GM21825 (cell line): ENCODE measurements at regions not wholly inside any gene's neighbourhood (a gene's known extent, or its start where the extent isn't known, plus 50 kb on each side); places are given as distances from the start of the nearest gene placed in this dataset.
"Not testable (repeated sequence)": the region's sequence is repeated elsewhere in the genome, so short reads cannot be mapped to it uniquely, and the experiment has no call there.

ENCODE experiments used
- ATAC-seq: cut with Tn5 transposase; IDR thresholded peaks from one replicate; pipeline ENCODE4 v1.9.1; 2021; ENCODE audit warnings: mild to moderate bottlenecking, moderate library complexity; ENCODE audit not compliant: unreplicated experiment

DNA sequence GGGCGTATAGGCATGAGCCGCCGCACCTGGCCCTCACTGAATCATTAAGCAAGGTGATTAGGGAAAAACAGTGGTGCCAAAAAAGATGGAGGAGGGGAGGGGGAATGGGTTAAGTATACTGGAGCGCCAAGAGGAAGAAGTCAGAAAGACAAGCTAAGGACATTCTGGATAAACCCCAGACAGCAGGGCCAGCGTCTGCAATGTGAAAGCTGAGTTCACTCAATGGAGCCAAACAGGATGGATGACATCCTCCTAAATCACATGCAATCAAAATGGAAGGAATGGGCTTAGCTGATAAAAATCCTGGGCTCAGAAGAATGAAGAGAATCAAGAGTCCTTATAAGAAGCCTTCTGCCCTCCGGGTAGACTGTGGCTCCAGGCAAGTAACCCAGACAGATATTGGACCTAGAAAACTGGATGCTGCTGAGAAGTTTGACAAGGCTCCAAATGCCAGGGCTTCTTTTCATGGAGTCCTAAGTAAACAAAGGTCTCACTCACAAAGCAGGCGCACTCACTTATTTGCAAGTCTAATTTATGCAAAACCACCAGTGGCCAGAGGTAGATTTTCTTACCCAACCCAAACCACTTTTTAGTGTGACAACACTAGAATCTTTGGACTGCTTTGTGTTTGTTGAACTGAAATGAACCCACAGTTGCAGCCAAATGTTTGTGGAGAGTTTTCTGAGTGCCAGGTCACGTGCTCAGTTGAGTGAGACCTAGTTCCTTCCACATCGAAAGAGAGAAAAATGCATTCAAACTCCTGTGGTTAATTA, 519.1 kb upstream of the AUTS2 start:
- ATAC-seq, result no peak

DNA sequence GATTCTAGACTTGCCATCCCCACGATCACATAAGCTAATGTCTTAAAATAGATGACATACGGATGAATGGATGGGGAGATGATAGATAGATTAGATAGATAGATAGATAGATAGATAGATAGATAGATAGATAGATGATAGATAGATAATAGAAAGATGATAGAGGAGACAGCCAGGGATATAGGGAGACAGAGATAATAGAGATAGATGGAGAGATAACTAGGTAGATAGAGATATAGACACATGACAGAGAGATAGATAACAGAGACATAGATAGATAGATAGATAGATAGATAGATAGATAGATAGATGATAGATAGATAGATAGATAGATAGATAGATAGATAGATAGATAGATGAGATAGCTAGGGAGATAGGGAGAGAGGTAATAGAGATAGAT, 511.0 kb upstream of the AUTS2 start:
- not testable (repeated sequence) for ATAC-seq

DNA sequence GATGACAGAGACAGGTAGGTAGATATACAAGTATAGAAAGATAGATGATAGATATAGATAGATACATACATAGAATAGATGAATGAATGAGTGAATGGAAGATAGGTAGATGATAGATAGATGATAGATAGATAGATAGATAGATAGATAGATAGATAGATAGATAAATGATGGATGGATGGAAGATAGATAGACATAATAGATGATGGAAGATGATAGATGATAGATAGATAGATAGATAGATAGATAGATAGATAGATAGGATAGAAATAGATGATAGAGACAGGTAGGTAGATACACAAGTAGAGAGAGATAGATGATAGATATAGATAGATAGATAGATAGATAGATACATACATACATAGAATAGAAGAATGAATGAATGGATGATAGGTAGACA, 510.1 kb upstream of the AUTS2 start:
- no peak for ATAC-seq

DNA sequence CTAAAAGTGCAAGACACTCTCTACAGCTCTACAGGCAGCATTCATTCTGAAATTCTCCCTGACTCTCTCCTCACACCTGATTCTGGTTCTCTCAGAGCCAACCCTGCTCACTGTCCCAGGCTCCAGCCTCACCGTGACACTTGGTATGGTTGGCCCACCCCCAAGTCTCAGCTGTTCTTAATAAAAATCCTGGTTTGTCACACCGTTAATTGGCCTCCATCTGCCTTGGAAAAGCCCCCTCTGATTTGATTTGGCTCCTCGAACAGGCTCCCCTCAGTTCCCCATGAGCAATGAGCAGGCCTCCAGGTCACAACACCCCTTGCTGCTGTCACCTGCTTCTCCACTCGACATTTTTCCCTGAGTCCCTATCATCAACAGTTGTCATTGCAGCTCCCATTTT, 507.3 kb upstream of the AUTS2 start:
- no peak for ATAC-seq

- no peak for ATAC-seq
These were observed 506.8 kb upstream of the AUTS2 start for GRCh38 chr7:69091521-69091920.

- ATAC-seq, result no peak
These were observed 503.1 kb upstream of the AUTS2 start for GRCh38 chr7:69095127-69095526.

DNA sequence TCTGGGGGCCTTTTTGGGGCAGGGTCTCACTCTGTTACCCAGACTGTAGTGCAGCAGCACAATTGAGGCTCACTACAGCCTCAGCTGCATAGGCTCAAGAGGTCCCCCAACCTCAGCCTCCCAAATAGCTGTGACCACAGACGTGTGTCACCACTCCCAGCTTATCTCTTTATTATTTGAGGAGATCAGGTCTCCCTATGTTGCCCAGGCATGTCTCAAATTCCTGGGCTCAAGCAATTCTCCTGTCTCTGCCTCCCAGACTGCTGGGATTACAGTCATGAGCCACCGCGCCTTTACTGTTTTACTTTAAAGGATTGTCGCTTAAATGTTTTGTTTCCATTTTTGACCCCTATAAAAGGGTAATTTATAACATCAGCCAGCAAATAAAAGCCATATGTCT, 502.6 kb upstream of the AUTS2 start:
- no peak for ATAC-seq

DNA sequence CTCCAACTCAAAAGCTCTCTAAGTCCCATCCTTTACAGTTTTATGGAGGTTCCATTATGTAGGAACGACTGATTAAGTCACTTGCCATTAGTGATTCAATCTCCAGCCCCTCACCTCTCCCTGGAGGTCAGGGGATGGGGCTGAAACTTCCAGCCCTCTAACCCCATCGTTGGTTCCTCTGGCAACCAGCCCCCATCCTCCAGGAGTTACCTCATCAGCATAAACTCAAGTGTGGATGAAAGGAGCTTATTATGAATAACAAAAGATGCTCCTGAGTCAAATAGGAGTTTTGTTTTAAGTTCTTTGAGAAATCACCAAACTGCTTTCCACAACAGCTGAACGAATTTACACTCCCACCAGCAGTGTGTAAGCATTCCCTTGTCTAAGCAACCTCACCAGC, 494.3 kb upstream of the AUTS2 start:
- no peak for ATAC-seq

- ATAC-seq, result no peak
These were observed 493.2 kb upstream of the AUTS2 start for GRCh38 chr7:69105092-69105491.

GRCh38 chr7:69105981-69106380, 492.3 kb upstream of the AUTS2 start:
- ATAC-seq, result no peak

DNA sequence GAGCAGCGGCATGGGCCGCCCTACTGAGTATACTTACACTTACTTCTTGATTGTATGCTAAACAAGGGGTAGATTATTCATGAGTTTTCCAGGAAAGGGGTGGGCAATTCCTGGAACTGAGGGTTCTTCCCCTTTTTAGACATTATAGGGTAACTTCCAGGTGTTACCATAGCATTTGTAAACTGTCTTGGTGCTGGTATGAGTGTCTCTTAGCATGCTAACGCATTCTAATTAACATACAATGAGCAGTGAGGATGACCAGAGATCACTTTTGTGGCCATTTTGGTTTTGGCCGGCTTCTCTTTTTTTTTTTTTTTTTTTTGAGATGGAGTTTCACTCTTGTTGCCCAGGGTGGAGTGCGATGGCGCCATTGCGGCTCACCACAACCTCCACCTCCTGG, 491.8 kb upstream of the AUTS2 start:
- not testable (repeated sequence) for ATAC-seq

GRCh38 chr7:69106946-69107345, 491.3 kb upstream of the AUTS2 start:
- not testable (repeated sequence) for ATAC-seq

GRCh38 chr7:69108097-69108496, 490.2 kb upstream of the AUTS2 start:
- ATAC-seq, result no peak

DNA sequence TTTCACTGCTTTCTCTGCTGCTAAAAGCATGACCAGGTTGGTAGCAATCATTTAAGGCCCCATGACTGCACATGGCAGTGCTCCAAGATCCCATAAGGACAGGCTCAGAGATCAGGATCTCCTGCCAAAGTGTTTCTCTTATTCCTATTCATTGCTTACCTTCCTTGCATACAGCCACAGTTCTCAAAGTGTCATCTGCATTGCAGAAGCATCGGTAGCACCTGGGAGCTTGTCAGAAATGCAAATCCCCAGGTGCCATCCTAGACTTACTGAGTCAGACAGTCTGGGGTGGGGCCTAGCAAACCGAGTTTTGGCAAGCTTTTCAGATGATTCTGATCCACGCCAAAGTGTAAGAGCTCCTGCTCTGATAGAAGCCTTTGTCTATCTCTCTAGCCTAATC, 489.0 kb upstream of the AUTS2 start:
- no peak for ATAC-seq

DNA sequence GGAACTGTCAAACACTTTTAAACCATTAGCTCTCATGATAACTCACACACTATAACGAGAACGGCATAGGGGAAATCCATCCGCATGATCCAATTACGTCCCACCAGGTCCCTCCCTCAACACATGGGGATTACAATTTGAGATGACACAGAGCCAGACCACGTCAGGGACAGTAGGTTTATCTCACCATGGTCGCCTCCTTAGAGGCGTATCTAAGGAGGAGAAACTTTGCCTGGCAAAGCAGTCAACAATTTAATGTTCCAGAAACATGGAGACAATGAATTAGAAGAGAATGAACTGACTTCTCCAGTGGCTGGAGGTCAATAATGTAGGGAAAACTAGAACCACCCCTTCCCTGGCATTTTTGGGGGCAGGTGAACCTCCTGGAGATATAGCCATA, 488.4 kb upstream of the AUTS2 start:
- no peak for ATAC-seq

- ATAC-seq, result no peak
These were observed 487.7 kb upstream of the AUTS2 start for GRCh38 chr7:69110450-69111050.

DNA sequence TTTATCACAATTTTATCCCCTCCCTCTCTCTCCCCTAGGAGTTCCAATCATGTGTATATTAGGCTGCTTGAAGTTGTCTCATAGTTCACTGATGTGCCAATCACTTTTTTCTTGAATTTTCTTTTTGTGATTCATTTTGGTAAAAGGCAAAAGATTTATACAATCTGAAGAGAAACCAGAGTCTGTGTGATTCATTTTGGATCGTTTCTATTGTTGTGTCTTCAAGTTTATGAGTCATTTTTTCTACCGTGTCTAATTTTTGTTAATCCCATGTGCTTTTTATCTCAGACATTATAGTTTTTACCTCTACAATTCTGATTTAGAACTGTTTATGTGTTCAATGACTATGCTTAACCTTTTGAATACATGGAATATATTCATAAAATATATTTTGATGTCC, 483.9 kb upstream of the AUTS2 start:
- no peak for ATAC-seq

DNA sequence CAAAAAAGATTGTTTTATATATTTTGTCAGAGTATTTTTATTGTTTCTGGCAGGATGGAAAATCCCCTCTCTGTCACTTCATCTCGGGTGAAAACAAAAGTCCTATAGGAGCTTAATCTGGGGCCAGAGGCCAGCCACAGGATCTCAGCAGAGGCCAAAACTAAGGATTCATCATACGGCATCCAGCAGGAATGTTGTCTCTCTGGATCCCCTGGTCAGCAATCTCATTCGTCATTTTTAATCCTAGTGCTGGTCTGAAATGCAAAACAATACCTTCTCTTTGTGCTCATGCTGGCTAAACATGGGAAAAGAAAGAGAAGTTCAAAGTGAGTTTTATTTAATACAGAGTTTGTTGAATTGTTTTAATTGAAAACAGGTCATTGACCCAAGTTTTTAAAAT, 482.5 kb upstream of the AUTS2 start:
- no peak for ATAC-seq

- ATAC-seq, result not testable (repeated sequence)
These were observed 482.1 kb upstream of the AUTS2 start for GRCh38 chr7:69116196-69116595.

DNA sequence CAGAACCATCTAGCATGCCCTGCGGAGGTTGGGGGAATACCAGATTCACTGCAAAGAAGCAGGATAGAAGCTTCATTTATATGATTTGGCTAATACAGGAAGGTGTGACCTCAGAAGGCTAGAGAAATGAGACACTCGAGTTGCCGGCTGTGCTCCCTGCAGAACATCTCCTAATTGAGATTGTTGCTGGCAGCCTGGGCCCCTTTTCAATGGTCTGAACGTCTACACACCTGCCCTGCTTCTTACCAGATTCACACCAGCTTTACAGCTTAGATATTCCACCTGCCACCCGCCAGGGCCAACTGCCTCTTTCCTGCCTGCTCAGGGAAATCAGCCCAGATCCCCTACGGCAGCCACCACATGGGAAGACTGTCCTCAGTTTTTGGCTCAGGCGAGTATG, 475.3 kb upstream of the AUTS2 start:
- ATAC-seq, result no peak

GRCh38 chr7:69126896-69127479, 471.3 kb upstream of the AUTS2 start:
- ATAC-seq, result no peak

DNA sequence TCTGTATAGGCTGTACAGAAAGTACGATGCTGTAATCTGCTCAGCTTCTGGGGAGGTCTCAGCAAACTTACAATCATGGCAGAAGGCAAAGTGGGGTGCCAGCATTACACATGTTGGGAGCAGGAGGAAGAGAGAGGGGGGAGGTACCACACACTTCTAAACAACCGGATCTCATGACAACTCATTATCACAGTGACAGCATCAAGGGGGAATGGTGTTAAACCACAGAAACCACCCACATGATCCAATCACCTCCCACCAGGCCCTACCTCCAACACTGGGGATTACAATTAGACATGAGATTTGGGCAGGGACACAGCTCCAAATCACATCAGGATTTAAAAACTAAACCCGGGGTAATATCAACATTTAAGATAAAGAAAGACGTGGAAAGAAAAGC, 468.8 kb upstream of the AUTS2 start:
- ATAC-seq, result no peak
